SK-N-SH (cell line): ENCODE measurements at regions not wholly inside any gene's neighbourhood (a gene's known extent, or its start where the extent isn't known, plus 50 kb on each side); places are given as distances from the start of the nearest gene placed in this dataset.

Experiments
- CTCF ChIA-PET: fragments of 300-600, 350-600 bp; formaldehyde crosslinking; extraction: SDS; loops from one replicate; lab custom pipeline; 2021; lab: Yijun Ruan, JAX
- POLR2A ChIA-PET: fragments of 350-600 bp; sonication (Branson Sonifier 250); formaldehyde crosslinking; extraction: SDS; loops from one replicate; lab custom pipeline; 2020; ENCODE audit warnings: antibody characterized with exemption, inconsistent platforms; lab: Yijun Ruan, JAX
- DNase-seq: peaks from one replicate; pipeline ENCODE4 v3.0.0; 2012
- H2AFZ ChIP-seq: fragments of 200-600 bp; sonication (generic); 2 replicates; pipeline ENCODE4 v1.8.1; 2016; ENCODE audit warnings: antibody characterized with exemption, mild to moderate bottlenecking, low read depth
- H3F3A ChIP-seq: fragments of 200-600 bp; sonication (generic); replicated peaks from 2 replicates; pipeline ENCODE3; 2016; ENCODE audit warnings: antibody characterized with exemption, mild to moderate bottlenecking; ENCODE audit not compliant: insufficient read depth
- H3K27ac ChIP-seq, 2 experiments: fragments of 200-500 bp in 1 of 2; fragments of 200-600 bp in 1 of 2; sonication (Bioruptor generic) in 1 of 2; sonication (generic), shearing (Covaris generic) in 1 of 2; 2 replicates each; pipeline versions ENCODE4 v1.5.1 to v1.6.1; 2014 to 2016; ENCODE audit warnings: low read depth in 2 of 2, inconsistent platforms in 1 of 2, low read length in 1 of 2, mild to moderate bottlenecking in 1 of 2, mixed read lengths in 1 of 2
- H3K27me3 ChIP-seq: fragments of 200-600 bp; sonication (generic), shearing (Covaris generic); 2 replicates; pipeline ENCODE4 v1.6.1; 2016; ENCODE audit warnings: mixed run types; ENCODE audit not compliant: insufficient read depth
- H3K36me3 ChIP-seq, 2 experiments: fragments of 200-500 bp in 1 of 2; fragments of 200-600 bp in 1 of 2; sonication (Bioruptor generic) in 1 of 2; sonication (generic) in 1 of 2; replicated peaks in 1 of 2; 2 replicates each; pipeline versions ENCODE3 to v1.5.1; 2014 to 2016; ENCODE audit warnings: low read length in 1 of 2, mild to moderate bottlenecking in 1 of 2; ENCODE audit not compliant: insufficient read depth in 2 of 2, control insufficient read depth in 1 of 2
- H3K4me1 ChIP-seq, 2 experiments: fragments of 200-500 bp in 1 of 2; fragments of 200-600 bp in 1 of 2; sonication (Bioruptor generic) in 1 of 2; sonication (generic), shearing (Covaris generic) in 1 of 2; 2 replicates each; pipeline versions ENCODE4 v1.5.1 to v1.6.1; 2014 to 2016; ENCODE audit warnings: low read depth in 1 of 2, low read length in 1 of 2, mixed run types in 1 of 2; ENCODE audit not compliant: insufficient read depth in 2 of 2, control insufficient read depth in 1 of 2
- H3K4me2 ChIP-seq: fragments of 200-600 bp; sonication (generic), shearing (Covaris generic); 2 replicates; pipeline ENCODE4 v1.6.1; 2017; ENCODE audit warnings: mixed run types
- H3K4me3 ChIP-seq, 2 experiments: fragments of 200-500 bp in 1 of 2; fragments of 200-600 bp in 1 of 2; sonication (Bioruptor generic) in 1 of 2; sonication (generic), shearing (Covaris generic) in 1 of 2; 2 replicates each; pipeline versions ENCODE4 v1.5.1 to v1.8.1; 2014 to 2016; ENCODE audit warnings: low read depth in 2 of 2, inconsistent platforms in 1 of 2, low read length in 1 of 2, mild to moderate bottlenecking in 1 of 2, mixed read lengths in 1 of 2, moderate library complexity in 1 of 2
- H3K79me2 ChIP-seq: fragments of 200-600 bp; sonication (generic); 2 replicates; pipeline ENCODE4 v1.8.1; 2017; ENCODE audit warnings: mild to moderate bottlenecking; ENCODE audit not compliant: insufficient read depth
- H3K9ac ChIP-seq: fragments of 200-600 bp; sonication (generic); 2 replicates; pipeline ENCODE4 v1.6.1; 2017; ENCODE audit warnings: mixed run types
- H3K9me2 ChIP-seq: fragments of 200-600 bp; sonication (generic); 2 replicates; pipeline ENCODE4 v1.6.1; 2017; ENCODE audit warnings: mixed run types
- H3K9me3 ChIP-seq: fragments of 200-600 bp; sonication (generic); 2 replicates; pipeline ENCODE4 v1.6.1; 2017; ENCODE audit warnings: mixed run types, mild to moderate bottlenecking, moderate library complexity
- H4K20me1 ChIP-seq: fragments of 200-600 bp; sonication (generic); 2 replicates; pipeline ENCODE4 v1.6.1; 2017; ENCODE audit warnings: mild to moderate bottlenecking, mixed run types; ENCODE audit not compliant: insufficient read depth
- CHD2 ChIP-seq: fragments of 150-350 bp; IDR thresholded peaks from 2 replicates; pipeline ENCODE4 v1.6.1; 2018; ENCODE audit warnings: low read length; ENCODE audit not compliant: partially characterized antibody
- ELF1 ChIP-seq: IDR thresholded peaks from 2 replicates; pipeline ENCODE4 v1.4.0; 2012
- EP300 ChIP-seq, 2 experiments: IDR thresholded peaks; 2 replicates each; pipeline versions ENCODE4 v1.4.0 to v1.6.1; 2012; ENCODE audit warnings: borderline replicate concordance in 1 of 2, low read depth in 1 of 2, low read length in 1 of 2
- EZH2phosphoT487 ChIP-seq: fragments of 200-600 bp; sonication (generic); IDR thresholded peaks from 2 replicates; pipeline ENCODE4 v1.6.1; 2017; ENCODE audit warnings: low read depth, mixed run types, mild to moderate bottlenecking, antibody characterized with exemption, moderate library complexity, borderline replicate concordance
- FOSL2 ChIP-seq: IDR thresholded peaks from 2 replicates; pipeline ENCODE4 v1.4.0; 2012; ENCODE audit warnings: low read depth, mild to moderate bottlenecking, moderate library complexity, borderline replicate concordance
- FOXM1 ChIP-seq: IDR thresholded peaks from 2 replicates; pipeline ENCODE4 v1.4.0; 2012; ENCODE audit warnings: low read depth, mild to moderate bottlenecking
- JUND ChIP-seq: IDR thresholded peaks from 2 replicates; pipeline ENCODE4 v1.4.0; 2012
- NFIC ChIP-seq: IDR thresholded peaks from 2 replicates; pipeline ENCODE4 v1.4.0; 2012; ENCODE audit warnings: borderline replicate concordance
- POLR2AphosphoS5 ChIP-seq: IDR thresholded peaks from 2 replicates; pipeline ENCODE4 v1.6.1; 2012; ENCODE audit warnings: low read depth, low read length
- RAD21 ChIP-seq: IDR thresholded peaks from 2 replicates; pipeline ENCODE4 v1.6.1; 2012; ENCODE audit warnings: mild to moderate bottlenecking, low read length
- RFX5 ChIP-seq: IDR thresholded peaks from 2 replicates; pipeline ENCODE4 v1.6.1; 2012; ENCODE audit warnings: mild to moderate bottlenecking, improper control_type of control experiment, low read length
- SIN3A ChIP-seq: IDR thresholded peaks from 2 replicates; pipeline ENCODE4 v1.6.1; 2012; ENCODE audit warnings: low read depth, mild to moderate bottlenecking, low read length, moderate library complexity, borderline replicate concordance
- SMC3 ChIP-seq: IDR thresholded peaks from 2 replicates; pipeline ENCODE4 v1.6.1; 2012; ENCODE audit warnings: low read depth, low read length, improper control_type of control experiment
- TAF1 ChIP-seq: IDR thresholded peaks from 2 replicates; pipeline ENCODE4 v1.6.1; 2012; ENCODE audit warnings: low read depth, mild to moderate bottlenecking, low read length, moderate library complexity, borderline replicate concordance
- TCF12 ChIP-seq: IDR thresholded peaks from 2 replicates; pipeline ENCODE4 v1.4.0; 2012
- TEAD4 ChIP-seq: IDR thresholded peaks from 2 replicates; pipeline ENCODE4 v1.4.0; 2012; ENCODE audit warnings: mild to moderate bottlenecking, borderline replicate concordance; ENCODE audit not compliant: insufficient read depth
- YY1 ChIP-seq: IDR thresholded peaks from 2 replicates; pipeline ENCODE4 v1.4.0; 2012; ENCODE audit warnings: low read depth, mild to moderate bottlenecking
- WGBS: methylation state at CpG from one replicate; pipeline ENCODE4 v1.1.6; 2017; ENCODE audit warnings: low lambda C conversion rate; 5-methylcytosine and 5-hydroxymethylcytosine counted together
- TF ChIP-seq, protein P1 (sequence below): IDR thresholded peaks from 2 replicates; pipeline ENCODE4; 2012
- TF ChIP-seq, protein P2 (sequence below): fragments of 200-600 bp; sonication (generic); IDR thresholded peaks from 2 replicates; pipeline ENCODE4 v1.6.1; 2017; ENCODE audit warnings: antibody characterized with exemption, mild to moderate bottlenecking, moderate library complexity
- TF ChIP-seq, protein P3 (sequence below): IDR thresholded peaks from 2 replicates; pipeline ENCODE4 v1.4.0; 2012; ENCODE audit warnings: low read depth, borderline replicate concordance
- TF ChIP-seq, protein P4 (sequence below): IDR thresholded peaks from 2 replicates; pipeline ENCODE4 v1.6.1; 2012; ENCODE audit warnings: mild to moderate bottlenecking, low read depth, low read length, moderate library complexity

DNA sequence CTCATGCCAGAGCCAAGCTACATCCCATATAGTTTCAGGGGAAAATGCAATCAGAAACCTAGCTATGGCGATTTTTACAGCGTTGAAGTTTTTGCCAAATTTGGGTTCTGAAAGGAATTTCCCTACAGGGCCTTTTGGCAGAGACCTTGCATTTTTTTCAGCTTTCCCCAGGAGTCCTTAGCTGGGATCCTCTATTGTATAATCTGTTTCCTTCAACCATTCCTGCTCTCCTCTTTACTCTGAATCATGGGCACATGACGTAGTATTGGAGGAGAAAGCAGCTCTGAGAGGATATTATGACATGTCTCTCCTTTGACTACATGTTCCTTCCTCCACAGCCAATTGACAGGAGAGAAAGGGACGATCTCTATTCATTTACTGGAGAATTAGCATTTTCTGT, 118.5 kb upstream of the ERCC6L2 start (continued):
- TF ChIP-seq JUND (no peak), CHD2 (no peak), ELF1 (no peak), EP300 (IDR thresholded peaks at IDR 0.05; ENCODE audit: borderline replicate concordance in 1 of 2, low read depth in 1 of 2, low read length in 1 of 2) (no peak), NFIC (no peak)
- TF ChIP-seq, protein P1, sequence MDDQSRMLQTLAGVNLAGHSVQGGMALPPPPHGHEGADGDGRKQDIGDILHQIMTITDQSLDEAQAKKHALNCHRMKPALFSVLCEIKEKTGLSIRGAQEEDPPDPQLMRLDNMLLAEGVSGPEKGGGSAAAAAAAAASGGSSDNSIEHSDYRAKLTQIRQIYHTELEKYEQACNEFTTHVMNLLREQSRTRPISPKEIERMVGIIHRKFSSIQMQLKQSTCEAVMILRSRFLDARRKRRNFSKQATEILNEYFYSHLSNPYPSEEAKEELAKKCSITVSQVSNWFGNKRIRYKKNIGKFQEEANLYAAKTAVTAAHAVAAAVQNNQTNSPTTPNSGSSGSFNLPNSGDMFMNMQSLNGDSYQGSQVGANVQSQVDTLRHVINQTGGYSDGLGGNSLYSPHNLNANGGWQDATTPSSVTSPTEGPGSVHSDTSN, result no peak

DNA sequence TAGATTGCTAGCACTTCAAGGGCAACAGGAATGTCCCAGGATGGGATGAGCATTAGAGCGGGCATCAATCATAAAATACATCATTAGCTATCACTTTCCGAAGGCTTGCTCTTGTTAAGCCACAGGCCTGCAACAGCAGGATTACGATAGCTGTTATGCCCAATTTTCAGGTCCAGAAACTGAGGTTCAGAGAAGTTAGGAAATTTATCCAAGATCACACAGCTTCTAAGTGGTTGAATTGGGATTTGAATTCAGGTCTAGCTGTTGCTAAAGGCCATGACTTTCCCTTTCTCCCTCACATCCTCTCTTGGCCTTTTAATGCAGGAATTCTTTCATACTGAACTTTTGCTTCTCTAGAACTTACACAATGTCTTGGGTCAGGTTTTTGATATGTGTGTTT, 119.4 kb upstream of the ERCC6L2 start:
- Histone ChIP-seq H3K9ac (no peak overlapping the region), H3K27ac (no peak overlapping the region), H3K27me3 (no peaks in the 10 kb centered on the region), H3K4me2 (no peak overlapping the region), H3K79me2 (no peaks in the 10 kb centered on the region), H3K9me3 (no peaks in the 10 kb centered on the region), H3F3A (no peaks in the 10 kb centered on the region)
- WGBS, result 92% methylated on average over 3 of the region's 3 CpGs
- TF ChIP-seq CHD2, result no peak
- TF ChIP-seq, protein P2, sequence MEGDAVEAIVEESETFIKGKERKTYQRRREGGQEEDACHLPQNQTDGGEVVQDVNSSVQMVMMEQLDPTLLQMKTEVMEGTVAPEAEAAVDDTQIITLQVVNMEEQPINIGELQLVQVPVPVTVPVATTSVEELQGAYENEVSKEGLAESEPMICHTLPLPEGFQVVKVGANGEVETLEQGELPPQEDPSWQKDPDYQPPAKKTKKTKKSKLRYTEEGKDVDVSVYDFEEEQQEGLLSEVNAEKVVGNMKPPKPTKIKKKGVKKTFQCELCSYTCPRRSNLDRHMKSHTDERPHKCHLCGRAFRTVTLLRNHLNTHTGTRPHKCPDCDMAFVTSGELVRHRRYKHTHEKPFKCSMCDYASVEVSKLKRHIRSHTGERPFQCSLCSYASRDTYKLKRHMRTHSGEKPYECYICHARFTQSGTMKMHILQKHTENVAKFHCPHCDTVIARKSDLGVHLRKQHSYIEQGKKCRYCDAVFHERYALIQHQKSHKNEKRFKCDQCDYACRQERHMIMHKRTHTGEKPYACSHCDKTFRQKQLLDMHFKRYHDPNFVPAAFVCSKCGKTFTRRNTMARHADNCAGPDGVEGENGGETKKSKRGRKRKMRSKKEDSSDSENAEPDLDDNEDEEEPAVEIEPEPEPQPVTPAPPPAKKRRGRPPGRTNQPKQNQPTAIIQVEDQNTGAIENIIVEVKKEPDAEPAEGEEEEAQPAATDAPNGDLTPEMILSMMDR, result no peak
- TF ChIP-seq, protein P1, result no peak
- TF ChIP-seq YY1, result no peak
- TF ChIP-seq POLR2AphosphoS5, result no peak
- no peak for TF ChIP-seq SIN3A
- TF ChIP-seq TAF1, result no peak
- TF ChIP-seq, protein P3, sequence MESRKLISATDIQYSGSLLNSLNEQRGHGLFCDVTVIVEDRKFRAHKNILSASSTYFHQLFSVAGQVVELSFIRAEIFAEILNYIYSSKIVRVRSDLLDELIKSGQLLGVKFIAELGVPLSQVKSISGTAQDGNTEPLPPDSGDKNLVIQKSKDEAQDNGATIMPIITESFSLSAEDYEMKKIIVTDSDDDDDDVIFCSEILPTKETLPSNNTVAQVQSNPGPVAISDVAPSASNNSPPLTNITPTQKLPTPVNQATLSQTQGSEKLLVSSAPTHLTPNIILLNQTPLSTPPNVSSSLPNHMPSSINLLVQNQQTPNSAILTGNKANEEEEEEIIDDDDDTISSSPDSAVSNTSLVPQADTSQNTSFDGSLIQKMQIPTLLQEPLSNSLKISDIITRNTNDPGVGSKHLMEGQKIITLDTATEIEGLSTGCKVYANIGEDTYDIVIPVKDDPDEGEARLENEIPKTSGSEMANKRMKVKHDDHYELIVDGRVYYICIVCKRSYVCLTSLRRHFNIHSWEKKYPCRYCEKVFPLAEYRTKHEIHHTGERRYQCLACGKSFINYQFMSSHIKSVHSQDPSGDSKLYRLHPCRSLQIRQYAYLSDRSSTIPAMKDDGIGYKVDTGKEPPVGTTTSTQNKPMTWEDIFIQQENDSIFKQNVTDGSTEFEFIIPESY, result no peak
- TF ChIP-seq FOSL2, result no peak
- no peak for TF ChIP-seq TCF12
- TF ChIP-seq EZH2phosphoT487, result no peak
- TF ChIP-seq RAD21, result no peak
- TF ChIP-seq FOXM1, result no peak
- no peak for TF ChIP-seq SMC3
- TF ChIP-seq, protein P4, sequence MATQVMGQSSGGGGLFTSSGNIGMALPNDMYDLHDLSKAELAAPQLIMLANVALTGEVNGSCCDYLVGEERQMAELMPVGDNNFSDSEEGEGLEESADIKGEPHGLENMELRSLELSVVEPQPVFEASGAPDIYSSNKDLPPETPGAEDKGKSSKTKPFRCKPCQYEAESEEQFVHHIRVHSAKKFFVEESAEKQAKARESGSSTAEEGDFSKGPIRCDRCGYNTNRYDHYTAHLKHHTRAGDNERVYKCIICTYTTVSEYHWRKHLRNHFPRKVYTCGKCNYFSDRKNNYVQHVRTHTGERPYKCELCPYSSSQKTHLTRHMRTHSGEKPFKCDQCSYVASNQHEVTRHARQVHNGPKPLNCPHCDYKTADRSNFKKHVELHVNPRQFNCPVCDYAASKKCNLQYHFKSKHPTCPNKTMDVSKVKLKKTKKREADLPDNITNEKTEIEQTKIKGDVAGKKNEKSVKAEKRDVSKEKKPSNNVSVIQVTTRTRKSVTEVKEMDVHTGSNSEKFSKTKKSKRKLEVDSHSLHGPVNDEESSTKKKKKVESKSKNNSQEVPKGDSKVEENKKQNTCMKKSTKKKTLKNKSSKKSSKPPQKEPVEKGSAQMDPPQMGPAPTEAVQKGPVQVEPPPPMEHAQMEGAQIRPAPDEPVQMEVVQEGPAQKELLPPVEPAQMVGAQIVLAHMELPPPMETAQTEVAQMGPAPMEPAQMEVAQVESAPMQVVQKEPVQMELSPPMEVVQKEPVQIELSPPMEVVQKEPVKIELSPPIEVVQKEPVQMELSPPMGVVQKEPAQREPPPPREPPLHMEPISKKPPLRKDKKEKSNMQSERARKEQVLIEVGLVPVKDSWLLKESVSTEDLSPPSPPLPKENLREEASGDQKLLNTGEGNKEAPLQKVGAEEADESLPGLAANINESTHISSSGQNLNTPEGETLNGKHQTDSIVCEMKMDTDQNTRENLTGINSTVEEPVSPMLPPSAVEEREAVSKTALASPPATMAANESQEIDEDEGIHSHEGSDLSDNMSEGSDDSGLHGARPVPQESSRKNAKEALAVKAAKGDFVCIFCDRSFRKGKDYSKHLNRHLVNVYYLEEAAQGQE, result no peak
- no peak for TF ChIP-seq TEAD4
- no peak for TF ChIP-seq RFX5
- TF ChIP-seq, all 33 proteins: peak for 0
- H3K4me1 ChIP-seq, result peaks cover 8 to 37% of the 10 kb centered on the region in 2 experiments; a peak in 3 of 4 replicates
- H3K4me3 ChIP-seq, result no peak overlapping the region
- H4K20me1 ChIP-seq, result no peaks in the 10 kb centered on the region
- H3K9me2 ChIP-seq, result no peaks in the 10 kb centered on the region
- ChIA-PET CTCF (interaction anchor here (0.6 kb wide), 1 partner anchor 102 kb away, joined by 3 read pairs; no protein-coding TSS in a partner anchor), POLR2A (no interaction called here)
- no peak overlapping the region for H2AFZ ChIP-seq
- no peaks in the 10 kb centered on the region for H3K36me3 ChIP-seq
- DNase-seq, result no peak
